ENCODE measurements at regions not wholly inside any gene's neighbourhood (a gene's known extent, or its start where the extent isn't known, plus 50 kb on each side); places are given as distances from the start of the nearest gene placed in this dataset.
A peak's percentile ranks its signal among the peaks of the same experiment; 100 is the strongest.

DNA sequence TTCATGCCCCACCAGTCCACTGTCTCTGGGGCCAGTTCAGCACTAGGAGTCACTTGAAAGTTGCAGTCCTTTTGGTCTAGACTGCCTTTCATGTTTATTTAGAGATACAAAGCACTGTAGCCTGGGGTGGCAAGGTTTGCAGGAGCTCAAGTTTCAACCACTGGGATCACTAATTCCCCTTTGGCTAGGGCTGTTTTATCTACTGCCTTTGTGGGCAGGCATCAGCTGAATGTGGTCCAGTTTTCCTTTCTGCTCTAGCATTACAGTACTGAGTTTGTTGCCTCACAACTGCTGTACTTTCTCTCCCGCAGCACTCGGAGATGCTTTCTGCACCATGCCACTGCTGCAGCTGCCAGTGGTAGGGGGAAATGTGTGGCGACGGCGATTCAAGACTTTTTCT lies 222.3 kb upstream of the HDX start:
- Histone ChIP-seq H3K27ac (ENCODE audit: low read depth in 2 of 2, low read length in 1 of 2) (no peak overlapping the region), H3K36me3 (ENCODE audit: control insufficient read depth in 2 of 2, insufficient read depth in 2 of 2, low read length in 1 of 2) (no peaks in the 10 kb centered on the region), H3K4me1 (ENCODE audit: control insufficient read depth in 2 of 2, insufficient read depth in 2 of 2, low read length in 1 of 2) (no peaks in the 10 kb centered on the region), H3K4me3 (ENCODE audit: low read depth in 1 of 2, low read length in 2 of 2) (no peak overlapping the region), H3K27me3 (ENCODE audit: control insufficient read depth in 1 of 2, insufficient read depth in 2 of 2, low read length in 2 of 2) (no peaks in the 10 kb centered on the region), H3K9me3 (ENCODE audit: control insufficient read depth in 2 of 2, insufficient read depth in 1 of 2, low read depth in 1 of 2, low read length in 1 of 2) (no peaks in the 10 kb centered on the region)
- 79 to 81% methylated on average over 5 of the region's 5 CpGs for WGBS, 2 donors

DNA sequence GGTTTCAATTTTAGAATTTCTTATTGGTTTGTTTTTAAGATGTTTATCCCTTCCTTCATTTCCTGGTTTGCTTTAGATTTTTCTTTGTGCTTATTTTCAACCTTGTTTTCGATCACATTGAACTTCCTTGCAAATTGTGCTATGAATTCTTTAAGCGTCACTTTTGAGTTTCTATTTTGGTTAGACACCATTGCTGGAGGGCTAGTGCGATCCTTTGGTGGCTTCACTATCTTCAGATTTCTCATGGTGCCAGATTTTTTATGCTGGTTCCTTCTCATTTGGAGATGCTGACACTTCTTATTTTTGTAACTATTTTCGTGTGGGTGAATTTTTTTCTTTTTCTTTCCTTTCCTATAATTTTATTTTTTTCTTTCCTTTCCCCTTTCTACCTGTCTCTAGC lies 227.2 kb upstream of the HDX start:
- no peak overlapping the region for H3K27ac ChIP-seq (ENCODE audit: low read depth in 2 of 2, low read length in 1 of 2)
- H3K36me3 ChIP-seq (ENCODE audit: control insufficient read depth in 2 of 2, insufficient read depth in 2 of 2, low read length in 1 of 2) = no peaks in the 10 kb centered on the region
- no peaks in the 10 kb centered on the region for H3K9me3 ChIP-seq (ENCODE audit: control insufficient read depth in 2 of 2, insufficient read depth in 1 of 2, low read depth in 1 of 2, low read length in 1 of 2)
- H3K27me3 ChIP-seq (ENCODE audit: control insufficient read depth in 1 of 2, insufficient read depth in 2 of 2, low read length in 2 of 2) = no peaks in the 10 kb centered on the region
- WGBS, 2 donors = 53 to 59% methylated on average over 4 of the region's 4 CpGs
- no peaks in the 10 kb centered on the region for H3K4me1 ChIP-seq (ENCODE audit: control insufficient read depth in 2 of 2, insufficient read depth in 2 of 2, low read length in 1 of 2)
- no peak overlapping the region for H3K4me3 ChIP-seq (ENCODE audit: low read depth in 1 of 2, low read length in 2 of 2)

DNA sequence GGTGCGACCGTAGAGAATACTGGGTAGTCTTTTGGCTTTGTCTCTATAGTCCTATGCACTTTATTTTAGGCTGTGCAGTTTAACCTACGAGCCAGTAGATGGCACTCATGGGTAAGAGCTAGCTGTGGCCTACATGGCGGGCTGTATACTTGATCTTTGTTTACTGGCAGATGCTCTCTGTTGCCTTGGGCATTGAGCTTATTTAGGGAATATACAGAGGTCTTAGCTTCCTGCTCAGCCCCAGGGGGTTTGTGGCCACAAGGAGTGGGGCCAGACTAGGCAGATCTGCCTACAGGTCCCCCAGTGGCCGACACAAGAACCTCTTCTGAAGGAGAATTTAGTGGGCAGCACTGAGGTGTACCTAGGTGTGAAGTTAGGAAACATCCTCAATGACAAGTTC lies 227.6 kb upstream of the HDX start:
- no peaks in the 10 kb centered on the region for H3K27me3 ChIP-seq (ENCODE audit: control insufficient read depth in 1 of 2, insufficient read depth in 2 of 2, low read length in 2 of 2)
- no peaks in the 10 kb centered on the region for H3K9me3 ChIP-seq (ENCODE audit: control insufficient read depth in 2 of 2, insufficient read depth in 1 of 2, low read depth in 1 of 2, low read length in 1 of 2)
- 14 to 24% methylated on average over 5 of the region's 5 CpGs for WGBS, 2 donors
- H3K27ac ChIP-seq (ENCODE audit: low read depth in 2 of 2, low read length in 1 of 2) = no peak overlapping the region
- H3K4me3 ChIP-seq (ENCODE audit: low read depth in 1 of 2, low read length in 2 of 2) = no peak overlapping the region
- no peaks in the 10 kb centered on the region for H3K4me1 ChIP-seq (ENCODE audit: control insufficient read depth in 2 of 2, insufficient read depth in 2 of 2, low read length in 1 of 2)
- no peaks in the 10 kb centered on the region for H3K36me3 ChIP-seq (ENCODE audit: control insufficient read depth in 2 of 2, insufficient read depth in 2 of 2, low read length in 1 of 2)

DNA sequence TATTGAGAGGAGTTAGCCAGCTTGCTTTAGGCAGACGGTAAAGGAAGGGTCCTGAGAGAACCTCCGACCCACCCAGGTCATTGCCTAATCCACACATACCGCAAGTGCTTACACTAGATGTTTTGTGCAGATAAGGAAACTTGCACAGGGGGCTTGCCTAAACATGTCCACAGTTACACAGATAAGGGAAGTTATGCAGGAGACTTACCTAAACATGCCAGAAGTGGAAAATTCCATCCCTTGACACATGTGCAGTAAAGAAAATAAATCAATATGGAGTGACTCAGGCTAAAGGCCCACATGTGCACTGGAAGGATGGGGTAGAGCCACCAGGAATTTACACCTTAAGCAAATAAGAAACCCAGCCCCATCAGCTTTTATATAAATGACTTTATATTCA lies 232.8 kb upstream of the HDX start:
- 40 to 48% methylated on average over 3 of the region's 3 CpGs for WGBS, 2 donors
- Histone ChIP-seq H3K9me3 (ENCODE audit: control insufficient read depth in 2 of 2, insufficient read depth in 1 of 2, low read depth in 1 of 2, low read length in 1 of 2) (no peaks in the 10 kb centered on the region), H3K27ac (ENCODE audit: low read depth in 2 of 2, low read length in 1 of 2) (no peak overlapping the region), H3K27me3 (ENCODE audit: control insufficient read depth in 1 of 2, insufficient read depth in 2 of 2, low read length in 2 of 2) (peaks cover 0 to 3% of the 10 kb centered on the region in 2 donors), H3K36me3 (ENCODE audit: control insufficient read depth in 2 of 2, insufficient read depth in 2 of 2, low read length in 1 of 2) (no peaks in the 10 kb centered on the region), H3K4me3 (ENCODE audit: low read depth in 1 of 2, low read length in 2 of 2) (no peak overlapping the region), H3K4me1 (ENCODE audit: control insufficient read depth in 2 of 2, insufficient read depth in 2 of 2, low read length in 1 of 2) (no peaks in the 10 kb centered on the region)

DNA sequence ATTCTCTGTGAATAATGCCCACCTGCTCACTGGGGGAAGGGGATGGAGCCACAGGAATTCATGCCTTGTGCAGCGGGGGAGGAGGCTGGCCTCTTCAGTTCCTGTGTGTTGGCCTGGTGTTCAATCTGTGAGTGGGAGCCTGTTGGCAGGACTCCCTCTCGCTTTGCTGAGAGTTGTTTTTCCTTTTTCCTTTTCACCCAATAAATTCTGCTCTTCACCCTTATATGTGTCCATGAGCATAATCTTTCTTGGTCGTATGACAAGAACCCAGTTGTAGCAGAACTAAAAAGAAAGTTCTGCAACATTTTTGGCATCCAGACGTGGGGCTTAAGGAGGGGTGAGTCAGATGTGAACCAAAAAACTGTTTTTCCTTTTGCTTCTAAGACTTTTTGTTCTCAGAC lies 235.2 kb upstream of the HDX start:
- WGBS, 2 donors = 35 to 39% methylated on average over 4 of the region's 4 CpGs
- H3K4me1 ChIP-seq (ENCODE audit: control insufficient read depth in 2 of 2, insufficient read depth in 2 of 2, low read length in 1 of 2) = no peaks in the 10 kb centered on the region
- H3K36me3 ChIP-seq (ENCODE audit: control insufficient read depth in 2 of 2, insufficient read depth in 2 of 2, low read length in 1 of 2) = no peaks in the 10 kb centered on the region
- no peak overlapping the region for H3K4me3 ChIP-seq (ENCODE audit: low read depth in 1 of 2, low read length in 2 of 2)
- peaks cover 0 to 3% of the 10 kb centered on the region in 2 donors for H3K27me3 ChIP-seq (ENCODE audit: control insufficient read depth in 1 of 2, insufficient read depth in 2 of 2, low read length in 2 of 2)
- peak overlapping the region in 1 of 2 donors; percentile 47 for H3K27ac ChIP-seq (ENCODE audit: low read depth in 2 of 2, low read length in 1 of 2)
- no peaks in the 10 kb centered on the region for H3K9me3 ChIP-seq (ENCODE audit: control insufficient read depth in 2 of 2, insufficient read depth in 1 of 2, low read depth in 1 of 2, low read length in 1 of 2)

DNA sequence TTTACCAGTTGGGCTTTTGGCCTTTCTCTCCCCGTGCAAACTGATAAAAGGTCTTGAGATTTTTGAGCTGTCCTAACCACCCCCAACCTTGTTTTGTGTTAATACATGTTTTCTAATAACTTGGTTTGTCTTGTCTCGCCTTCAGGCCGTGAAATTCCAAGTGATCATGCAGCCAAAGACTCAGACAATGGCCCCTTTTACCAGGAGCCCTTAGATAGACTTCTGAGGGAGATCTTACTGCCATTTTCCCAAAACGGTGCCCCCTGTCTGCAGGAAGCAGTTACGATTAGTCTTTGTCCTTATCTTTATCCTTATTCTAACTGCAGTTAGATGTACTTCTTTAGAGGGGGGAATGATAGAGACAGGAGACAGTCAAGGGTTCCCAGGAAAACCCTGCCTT lies 245.3 kb upstream of the HDX start:
- no peaks in the 10 kb centered on the region for H3K9me3 ChIP-seq (ENCODE audit: control insufficient read depth in 2 of 2, insufficient read depth in 1 of 2, low read depth in 1 of 2, low read length in 1 of 2)
- H3K4me1 ChIP-seq (ENCODE audit: control insufficient read depth in 2 of 2, insufficient read depth in 2 of 2, low read length in 1 of 2) = no peaks in the 10 kb centered on the region
- no peak overlapping the region for H3K27ac ChIP-seq (ENCODE audit: low read depth in 2 of 2, low read length in 1 of 2)
- 72 to 73% methylated on average over 5 of the region's 5 CpGs for WGBS, 2 donors
- H3K27me3 ChIP-seq (ENCODE audit: control insufficient read depth in 1 of 2, insufficient read depth in 2 of 2, low read length in 2 of 2) = no peaks in the 10 kb centered on the region
- no peaks in the 10 kb centered on the region for H3K36me3 ChIP-seq (ENCODE audit: control insufficient read depth in 2 of 2, insufficient read depth in 2 of 2, low read length in 1 of 2)
- H3K4me3 ChIP-seq (ENCODE audit: low read depth in 1 of 2, low read length in 2 of 2) = no peak overlapping the region

DNA sequence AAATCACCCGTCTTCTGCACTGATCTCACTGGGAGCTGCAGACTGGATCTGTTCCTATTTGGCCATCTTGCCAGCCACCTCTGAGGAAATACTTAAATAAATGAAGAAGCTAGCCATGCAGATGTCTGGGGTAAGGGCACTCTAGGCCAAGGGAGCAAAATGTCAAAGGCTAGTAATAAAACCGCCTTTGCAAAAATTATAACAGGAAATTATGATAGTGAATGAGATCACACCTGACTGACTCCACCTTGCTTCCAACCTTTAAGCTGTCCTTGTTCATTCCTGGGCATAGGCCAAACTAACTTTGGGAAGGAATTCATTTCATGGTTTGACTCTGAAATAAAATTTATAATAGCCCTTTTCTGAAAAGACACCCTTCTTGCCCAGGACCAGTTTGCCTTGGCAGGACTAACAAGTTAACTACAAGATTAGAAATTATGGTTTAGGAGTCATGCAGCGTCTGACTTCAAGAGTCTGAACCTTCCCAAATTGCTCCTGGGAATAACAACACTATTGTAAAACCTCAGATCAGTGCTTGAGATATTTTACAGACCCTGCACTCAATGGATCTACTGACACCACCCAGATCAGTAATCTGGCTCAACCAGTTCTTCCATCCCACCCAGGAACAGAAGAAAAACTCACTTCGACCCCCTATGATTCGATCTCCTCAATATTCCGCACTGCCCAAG lies 246.9 kb upstream of the HDX start:
- Histone ChIP-seq H3K4me3 (ENCODE audit: low read depth in 1 of 2, low read length in 2 of 2) (no peak overlapping the region), H3K4me1 (ENCODE audit: control insufficient read depth in 2 of 2, insufficient read depth in 2 of 2, low read length in 1 of 2) (no peaks in the 10 kb centered on the region), H3K9me3 (ENCODE audit: control insufficient read depth in 2 of 2, insufficient read depth in 1 of 2, low read depth in 1 of 2, low read length in 1 of 2) (no peaks in the 10 kb centered on the region), H3K27me3 (ENCODE audit: control insufficient read depth in 1 of 2, insufficient read depth in 2 of 2, low read length in 2 of 2) (no peaks in the 10 kb centered on the region), H3K27ac (ENCODE audit: low read depth in 2 of 2, low read length in 1 of 2) (no peak overlapping the region), H3K36me3 (ENCODE audit: control insufficient read depth in 2 of 2, insufficient read depth in 2 of 2, low read length in 1 of 2) (no peaks in the 10 kb centered on the region)
- 67 to 69% methylated on average over 6 of the region's 6 CpGs for WGBS, 2 donors

DNA sequence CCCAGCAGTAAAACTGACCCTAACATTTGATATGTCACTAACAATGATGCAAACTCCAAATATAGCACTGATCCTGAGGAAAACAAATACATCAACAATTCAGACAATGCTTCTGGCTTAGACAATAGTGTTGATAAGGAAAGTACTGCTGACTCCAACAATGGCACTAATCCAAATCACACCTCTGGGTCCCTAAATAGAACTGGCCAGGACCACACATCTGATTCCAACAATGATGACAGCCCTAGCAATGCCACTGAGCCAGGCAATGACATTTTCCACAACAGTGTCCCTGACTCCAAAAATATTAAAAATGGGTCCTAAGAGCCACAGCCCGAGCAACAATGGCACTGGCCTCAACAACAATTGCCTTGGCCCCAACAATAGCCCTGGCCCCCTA lies 243.1 kb upstream of the APOOL start:
- Histone ChIP-seq H3K4me3 (ENCODE audit: low read depth in 1 of 2, low read length in 2 of 2) (no peak overlapping the region), H3K27me3 (ENCODE audit: control insufficient read depth in 1 of 2, insufficient read depth in 2 of 2, low read length in 2 of 2) (no peaks in the 10 kb centered on the region), H3K36me3 (ENCODE audit: control insufficient read depth in 2 of 2, insufficient read depth in 2 of 2, low read length in 1 of 2) (no peaks in the 10 kb centered on the region), H3K27ac (ENCODE audit: low read depth in 2 of 2, low read length in 1 of 2) (no peak overlapping the region), H3K4me1 (ENCODE audit: control insufficient read depth in 2 of 2, insufficient read depth in 2 of 2, low read length in 1 of 2) (no peaks in the 10 kb centered on the region), H3K9me3 (ENCODE audit: control insufficient read depth in 2 of 2, insufficient read depth in 1 of 2, low read depth in 1 of 2, low read length in 1 of 2) (no peaks in the 10 kb centered on the region)
- 78 to 79% methylated on average over 1 of the region's 1 CpG for WGBS, 2 donors

DNA sequence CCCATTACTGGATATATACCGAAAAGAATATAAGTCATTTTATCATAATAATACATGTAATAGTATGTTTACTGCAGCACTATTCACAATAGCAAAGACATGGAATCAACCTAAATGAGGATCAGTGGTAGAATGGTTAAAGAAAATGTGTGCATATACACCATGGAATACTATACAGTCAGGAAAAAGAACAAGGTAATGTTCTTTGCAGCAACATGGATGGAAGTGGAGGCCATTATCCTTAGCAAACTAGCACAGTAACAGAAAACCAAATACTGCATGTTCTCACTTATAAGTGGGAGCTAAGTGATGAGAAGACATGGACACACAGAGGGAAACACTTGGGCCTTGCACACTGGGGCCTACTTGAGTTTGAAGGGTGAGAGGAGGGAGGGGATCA lies 207.4 kb upstream of the APOOL start:
- H3K27ac ChIP-seq (ENCODE audit: low read depth in 2 of 2, low read length in 1 of 2) = no peak overlapping the region
- H3K4me1 ChIP-seq (ENCODE audit: control insufficient read depth in 2 of 2, insufficient read depth in 2 of 2, low read length in 1 of 2) = no peaks in the 10 kb centered on the region
- H3K36me3 ChIP-seq (ENCODE audit: control insufficient read depth in 2 of 2, insufficient read depth in 2 of 2, low read length in 1 of 2) = no peaks in the 10 kb centered on the region
- no peaks in the 10 kb centered on the region for H3K27me3 ChIP-seq (ENCODE audit: control insufficient read depth in 1 of 2, insufficient read depth in 2 of 2, low read length in 2 of 2)
- 100% methylated on average over 1 of the region's 1 CpG for WGBS, 2 donors
- no peaks in the 10 kb centered on the region for H3K9me3 ChIP-seq (ENCODE audit: control insufficient read depth in 2 of 2, insufficient read depth in 1 of 2, low read depth in 1 of 2, low read length in 1 of 2)
- no peak overlapping the region for H3K4me3 ChIP-seq (ENCODE audit: low read depth in 1 of 2, low read length in 2 of 2)

DNA sequence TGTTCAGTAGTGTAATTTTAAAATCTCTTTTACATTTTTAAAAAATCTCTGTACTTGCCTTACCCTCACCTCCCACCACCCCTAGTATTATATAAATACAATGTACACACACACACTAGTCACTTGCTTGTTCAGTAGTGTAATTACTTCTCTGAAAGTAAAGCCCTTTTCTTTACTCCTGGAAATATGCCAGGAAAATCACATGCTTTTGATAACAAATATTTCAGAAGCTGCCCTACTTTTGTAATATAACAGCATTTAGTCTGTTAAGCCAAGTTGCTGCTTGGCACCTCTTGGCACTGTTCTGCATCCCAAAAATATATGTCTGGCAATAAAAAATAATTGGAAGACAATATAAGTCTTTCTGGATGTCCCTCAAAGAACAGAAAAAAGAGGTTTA lies 172.8 kb upstream of the APOOL start:
- Histone ChIP-seq H3K27me3 (ENCODE audit: control insufficient read depth in 1 of 2, insufficient read depth in 2 of 2, low read length in 2 of 2) (peaks cover 0 to 2% of the 10 kb centered on the region in 2 donors), H3K4me1 (ENCODE audit: control insufficient read depth in 2 of 2, insufficient read depth in 2 of 2, low read length in 1 of 2) (no peaks in the 10 kb centered on the region), H3K4me3 (ENCODE audit: low read depth in 1 of 2, low read length in 2 of 2) (no peak overlapping the region), H3K27ac (ENCODE audit: low read depth in 2 of 2, low read length in 1 of 2) (no peak overlapping the region), H3K36me3 (ENCODE audit: control insufficient read depth in 2 of 2, insufficient read depth in 2 of 2, low read length in 1 of 2) (no peaks in the 10 kb centered on the region), H3K9me3 (ENCODE audit: control insufficient read depth in 2 of 2, insufficient read depth in 1 of 2, low read depth in 1 of 2, low read length in 1 of 2) (no peaks in the 10 kb centered on the region)

Data from esophagus (tissue), 2 donors.